Stimulated activated CD4-positive, alpha-beta T cell treated with anti-CD3 and anti-CD28 coated beads, Interleukin-4, amount 100 ng/mL, for 24 hours (primary cell): ENCODE measurements at regions not wholly inside any gene's neighbourhood (a gene's known extent, or its start where the extent isn't known, plus 50 kb on each side); places are given as distances from the start of the nearest gene placed in this dataset.

ENCODE experiments used
- DNase-seq: peaks from one replicate; pipeline ENCODE4 v3.0.0-alpha.2; 2020

- no peak for DNase-seq
Measured at GRCh38 chr13:72437458-72437857, 290.0 kb downstream of the MZT1 start.

- DNase-seq = no peak
Measured at GRCh38 chr13:72435251-72435650, 292.2 kb downstream of the MZT1 start.

- DNase-seq = no peak
Measured at GRCh38 chr13:72431981-72432682, 295.3 kb downstream of the MZT1 start.

GRCh38 chr13:72430923-72431322, 296.5 kb downstream of the MZT1 start:
- no peak for DNase-seq

DNA sequence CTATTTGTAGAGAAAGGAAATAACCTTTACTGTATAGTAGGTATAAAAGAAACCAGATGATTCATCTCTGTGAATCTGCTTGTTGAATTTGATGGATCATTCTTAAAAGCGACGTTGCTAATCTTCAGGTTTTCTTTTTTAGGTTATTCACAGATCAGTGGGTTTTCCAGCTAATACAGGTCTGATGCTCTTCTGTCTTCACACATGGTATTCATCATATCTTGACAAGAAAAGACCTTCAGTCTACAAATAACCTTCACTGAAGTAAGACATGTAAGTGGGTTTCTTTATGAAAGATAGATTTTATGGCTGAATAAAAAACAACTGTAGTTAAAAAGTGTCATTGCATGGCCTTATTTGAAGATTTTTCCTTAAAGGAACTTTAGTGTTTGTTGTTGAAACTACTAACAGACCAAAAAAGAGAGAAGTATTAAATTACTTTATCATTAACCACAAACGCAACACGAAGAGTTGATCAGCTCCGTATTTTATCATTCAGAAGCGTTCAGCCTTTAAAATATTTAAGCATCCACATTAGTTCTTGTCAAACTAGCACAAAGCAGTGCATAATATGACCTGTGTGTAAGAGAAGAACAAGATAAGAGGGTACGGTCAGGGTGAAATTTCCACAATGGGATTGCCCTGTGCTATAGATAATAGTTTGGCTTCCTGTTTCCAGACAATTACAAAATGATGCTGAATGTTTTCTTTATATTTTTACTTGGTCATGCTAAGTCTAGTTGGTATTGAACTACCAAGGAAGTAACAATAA, 299.5 kb downstream of the MZT1 start:
- no peak for DNase-seq

DNA sequence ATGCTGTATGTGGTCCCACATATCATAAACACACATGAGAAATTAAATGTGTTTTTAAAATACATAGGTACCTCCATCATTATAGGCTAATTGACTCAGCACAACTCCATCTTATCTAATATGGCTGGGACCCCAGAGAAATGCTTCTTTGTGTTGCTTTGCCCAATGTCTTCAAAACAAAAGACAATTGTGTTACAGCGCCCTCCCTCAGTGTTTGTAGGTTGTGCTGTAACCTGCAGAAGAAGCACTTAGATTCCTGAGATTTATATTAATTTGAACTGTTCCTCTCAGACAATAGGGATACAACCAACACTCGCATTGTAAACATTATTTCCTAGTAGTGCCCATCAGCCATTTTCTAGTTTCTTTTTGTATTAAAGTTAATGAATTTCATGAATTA, 303.4 kb downstream of the MZT1 start:
- no peak for DNase-seq

DNA sequence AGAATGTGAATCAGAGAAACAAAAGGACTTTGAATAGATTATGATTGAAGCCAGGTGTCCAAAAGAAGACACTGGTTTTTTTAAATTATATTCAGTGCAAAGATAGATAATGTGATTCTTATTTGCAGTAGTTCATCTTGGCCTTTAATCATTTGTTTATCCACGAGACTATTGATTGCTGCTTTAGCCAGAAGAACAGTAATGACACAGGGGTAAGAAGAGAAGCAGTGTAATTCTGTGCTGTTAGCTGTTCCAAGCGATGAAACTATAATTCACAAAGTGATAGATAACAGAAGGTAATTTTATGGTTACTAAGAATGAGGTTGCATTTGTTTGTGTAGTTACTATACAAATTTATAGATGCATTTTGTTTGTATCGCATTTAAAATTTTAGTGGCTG, 311.6 kb downstream of the MZT1 start:
- DNase-seq = no peak

DNA sequence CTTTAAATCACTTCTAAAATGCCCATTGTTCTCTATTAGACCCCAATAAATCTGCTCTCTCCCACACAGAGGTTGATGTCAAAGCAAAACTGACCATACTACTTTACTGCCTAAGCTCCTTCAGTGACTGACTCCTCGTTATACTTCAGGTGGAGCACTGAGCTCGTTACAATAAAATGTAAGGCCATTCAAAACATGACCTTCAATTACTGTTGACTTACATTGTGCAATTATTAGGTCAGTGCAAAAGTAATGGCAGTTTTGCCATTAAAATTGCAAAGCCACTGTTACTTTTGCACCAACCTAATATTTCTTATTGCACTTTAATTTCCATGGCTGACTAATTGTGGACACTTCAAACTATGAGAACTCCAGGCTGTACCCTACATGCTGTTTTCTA, 314.9 kb downstream of the MZT1 start:
- DNase-seq = no peak

DNA sequence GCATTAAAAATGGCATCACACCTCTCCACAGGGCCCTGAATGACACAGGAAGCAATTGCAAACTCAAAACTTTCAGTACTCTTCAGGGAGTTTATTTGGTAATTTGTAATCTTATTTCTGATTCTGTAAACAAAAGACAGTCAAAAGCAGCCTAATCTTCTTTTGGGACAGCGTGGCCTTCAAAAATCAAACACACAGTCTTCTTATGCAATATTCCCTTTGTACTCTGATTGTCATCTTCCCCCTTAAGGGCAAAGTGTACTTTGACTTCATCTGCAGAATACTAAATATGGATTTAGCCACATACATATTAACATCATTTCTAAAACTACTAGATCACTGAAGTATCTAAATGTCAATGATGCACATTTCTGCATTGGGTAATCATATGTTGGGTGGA, 322.0 kb downstream of the MZT1 start:
- DNase-seq = no peak

DNA sequence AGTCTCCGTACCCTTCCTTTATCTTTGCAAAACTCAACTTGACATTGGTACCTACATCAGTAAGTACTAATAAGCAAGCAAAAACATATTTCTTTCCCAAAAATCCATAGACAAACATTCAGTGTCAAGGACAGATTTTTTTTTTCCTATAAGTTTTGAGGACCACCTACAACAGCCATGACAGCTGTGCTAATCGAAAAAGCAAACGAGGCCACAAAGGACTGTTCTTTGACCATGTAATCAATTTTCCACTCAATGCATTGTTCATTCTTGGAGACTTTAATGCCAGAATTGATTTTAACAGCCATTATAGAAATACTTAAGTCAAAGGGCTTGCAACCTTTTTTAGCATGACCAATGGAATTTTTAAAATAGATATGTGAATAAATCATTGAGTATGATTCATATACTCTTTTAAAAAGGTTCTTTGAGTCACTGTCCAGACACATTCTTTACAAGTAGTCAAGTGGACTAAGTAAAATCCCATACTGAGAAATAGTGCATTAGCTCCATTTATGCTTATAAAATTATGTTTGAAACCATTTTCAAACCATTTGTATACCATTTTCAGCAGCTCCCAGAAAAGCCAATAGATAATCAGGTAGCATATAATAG, 323.9 kb downstream of the MZT1 start:
- DNase-seq = no peak

GRCh38 chr13:72400856-72401255, 326.6 kb downstream of the MZT1 start:
- no peak for DNase-seq

GRCh38 chr13:72399351-72399750, 328.1 kb downstream of the MZT1 start:
- no peak for DNase-seq

DNA sequence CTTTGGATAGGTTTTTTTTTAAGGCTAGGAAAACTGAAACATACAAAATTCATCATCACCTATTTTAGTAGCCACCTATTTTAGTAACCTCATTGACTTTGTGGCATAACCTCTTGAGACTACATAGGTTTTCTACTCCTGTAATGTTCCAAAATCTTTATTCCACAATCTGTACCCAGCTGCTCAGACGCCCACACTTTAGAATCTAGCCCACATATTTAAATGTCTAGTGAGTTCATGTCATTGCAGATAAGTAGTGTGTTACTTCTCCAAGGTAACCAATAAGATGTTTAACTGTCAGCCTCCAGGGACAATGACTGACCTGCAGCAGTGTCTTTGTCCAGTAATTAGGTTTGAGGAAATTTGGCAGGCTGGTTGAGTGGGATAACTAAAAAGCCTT, 330.2 kb downstream of the MZT1 start:
- DNase-seq = no peak

GRCh38 chr13:72390909-72391308, 336.5 kb downstream of the MZT1 start:
- DNase-seq = no peak

- no peak for DNase-seq
Measured at GRCh38 chr13:72386138-72386684, 341.2 kb downstream of the MZT1 start.

DNA sequence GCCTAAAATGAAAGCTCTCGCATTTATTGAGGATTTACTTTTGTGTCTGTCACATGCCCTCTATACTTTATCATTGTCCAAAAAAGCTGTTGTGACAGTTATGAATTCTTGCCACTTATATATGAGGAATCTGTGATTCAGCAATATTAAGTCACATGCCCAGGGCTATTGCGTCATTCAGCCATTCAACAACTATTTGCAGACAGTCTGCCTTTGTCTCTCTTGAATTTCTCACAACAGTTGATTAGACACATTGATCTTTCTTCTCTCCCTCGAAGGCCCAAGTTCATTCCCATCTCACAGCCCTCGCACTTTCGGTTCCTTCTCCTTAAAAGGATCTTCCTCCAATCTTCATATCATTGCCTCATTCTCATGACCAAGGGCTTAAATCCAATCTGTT, 342.6 kb downstream of the MZT1 start:
- no peak for DNase-seq

DNA sequence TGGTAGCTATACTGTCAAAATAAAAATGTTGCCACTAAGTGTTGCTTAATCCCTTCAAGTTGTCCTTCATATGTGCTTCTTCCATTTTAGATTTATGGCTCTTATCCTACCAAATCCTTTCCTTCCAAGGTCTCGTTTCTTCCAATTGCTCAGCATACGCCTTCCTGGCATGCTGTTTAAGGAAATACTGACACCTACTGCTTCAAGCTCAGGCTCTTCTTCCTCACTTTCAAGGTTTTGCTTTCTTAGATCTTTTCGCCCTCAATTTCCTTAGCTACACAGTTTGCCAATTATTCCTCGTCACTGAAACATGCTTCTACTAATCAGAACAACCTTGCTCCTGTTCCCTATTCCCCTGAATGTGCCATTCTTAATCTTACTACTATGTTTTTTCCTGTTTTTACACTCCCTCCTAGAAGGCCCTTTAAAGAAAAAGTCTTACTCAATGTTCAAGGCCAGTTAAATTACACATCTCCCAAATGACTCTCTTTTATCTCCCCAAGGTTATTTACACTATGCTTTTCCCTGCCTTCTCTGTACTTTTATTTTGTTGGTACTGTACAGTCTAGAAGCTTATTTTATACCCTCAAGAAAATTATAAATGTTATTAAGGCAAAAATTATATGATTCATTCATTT, 343.1 kb downstream of the MZT1 start:
- no peak for DNase-seq

DNA sequence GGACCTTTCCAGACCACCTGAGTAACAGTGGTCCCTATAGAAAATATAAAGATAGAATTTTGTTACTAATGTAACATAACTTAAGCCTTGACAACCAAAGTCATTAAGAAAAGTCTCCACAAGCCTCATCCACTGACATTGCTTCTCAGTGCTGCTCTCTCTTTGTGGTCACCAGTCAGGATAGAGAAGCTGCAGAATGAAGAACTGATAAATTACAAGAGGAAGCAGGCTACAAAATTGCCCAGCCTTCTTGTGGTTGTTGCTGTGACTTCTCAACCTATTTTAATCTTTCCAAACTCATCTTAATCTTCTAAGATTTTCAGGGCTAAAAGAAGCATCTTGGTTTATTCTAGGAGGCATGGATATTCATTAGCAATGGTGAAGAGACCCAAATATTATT, 343.8 kb downstream of the MZT1 start:
- no peak for DNase-seq

DNA sequence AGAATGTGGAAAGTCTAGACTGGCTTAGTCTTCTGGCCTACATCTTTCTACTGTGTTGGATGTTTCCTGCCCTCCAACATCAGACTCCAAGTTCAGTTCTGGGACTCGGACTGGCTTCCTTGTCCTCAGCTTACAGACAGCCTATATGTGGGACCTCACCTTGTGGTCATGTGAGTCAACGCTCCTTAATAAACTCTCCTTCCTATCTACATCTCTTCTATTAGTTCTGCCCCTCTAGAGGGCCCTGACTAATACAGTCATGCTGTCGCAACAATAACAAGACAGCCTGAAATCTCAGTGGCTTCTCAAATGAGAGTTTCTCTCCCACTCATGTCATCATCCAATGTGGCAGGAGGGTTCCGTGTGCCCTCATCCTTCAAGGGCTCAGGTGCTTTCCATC, 347.8 kb downstream of the MZT1 start:
- DNase-seq = no peak

GRCh38 chr13:72368031-72368430, 359.4 kb downstream of the MZT1 start:
- DNase-seq = no peak

DNA sequence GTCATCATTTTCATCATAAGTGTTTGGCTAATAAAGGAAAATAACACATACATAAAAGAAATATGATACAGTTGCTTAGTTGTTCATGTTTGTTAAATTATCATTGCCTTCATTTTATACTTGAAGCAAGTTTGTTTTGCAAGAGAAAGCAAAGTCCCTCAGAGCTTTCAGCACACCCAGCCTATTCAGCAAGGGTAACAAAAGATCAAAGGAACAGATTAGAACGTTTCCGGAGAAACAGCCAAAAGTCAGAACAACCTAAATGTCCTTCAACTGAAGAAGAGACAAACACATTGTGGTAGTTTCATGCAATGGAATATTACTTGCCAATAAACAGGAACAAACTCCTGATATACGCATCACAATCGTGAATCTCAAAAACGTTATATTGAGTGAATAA, 380.7 kb downstream of the MZT1 start:
- no peak for DNase-seq

DNA sequence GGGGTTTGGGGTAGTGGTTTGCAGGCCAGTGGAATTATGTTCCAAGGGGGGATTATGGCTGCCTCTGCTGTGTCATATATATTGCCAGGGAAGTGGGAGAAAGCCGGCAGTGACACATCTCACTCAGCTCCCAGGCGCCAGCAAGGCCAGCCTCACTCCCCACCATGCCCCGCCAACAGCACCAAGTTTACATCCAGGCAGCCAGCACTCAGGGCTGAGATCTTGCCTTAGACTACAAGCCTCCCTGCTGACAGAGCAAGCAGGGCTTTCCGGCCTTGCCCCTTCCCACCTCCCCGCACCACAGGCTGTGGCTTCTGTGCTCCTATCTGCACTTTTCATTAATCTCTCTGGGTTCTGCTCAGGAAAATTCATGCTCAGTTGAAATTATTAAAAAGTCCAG, 385.1 kb downstream of the MZT1 start:
- no peak for DNase-seq

DNA sequence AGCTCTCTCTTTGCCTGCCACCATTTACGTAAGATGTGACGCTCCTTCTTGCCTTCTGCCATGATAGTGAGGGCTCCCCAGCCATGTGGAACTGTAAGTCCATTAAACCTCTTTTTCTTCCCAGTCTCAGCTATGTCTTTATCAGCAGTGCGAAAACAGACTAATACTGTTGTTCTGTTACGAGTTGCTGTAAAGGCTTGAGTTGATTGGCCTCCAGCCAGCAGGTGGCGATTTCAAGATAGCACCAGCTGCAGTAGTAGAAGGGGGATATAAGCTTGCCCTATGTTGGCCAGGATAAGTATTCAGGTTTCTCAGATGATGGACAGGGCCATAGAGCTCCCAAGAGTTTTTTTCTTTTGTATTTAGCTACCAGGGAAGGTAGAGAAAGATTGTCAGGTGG, 385.5 kb downstream of the MZT1 start:
- DNase-seq = no peak
